Ishikawa (cell line): ENCODE measurements at regions not wholly inside any gene's neighbourhood (a gene's known extent, or its start where the extent isn't known, plus 50 kb on each side); places are given as distances from the start of the nearest gene placed in this dataset.

Experiments
- RAD21 ChIP-seq: IDR thresholded peaks from 2 replicates; pipeline ENCODE4 v1.6.1; 2012; ENCODE audit warnings: low read depth
- YY1 ChIP-seq: IDR thresholded peaks from 2 replicates; pipeline ENCODE4 v1.6.1; 2012; ENCODE audit warnings: low read depth

- no peak for TF ChIP-seq YY1
- TF ChIP-seq RAD21, result no peak
Measured at GRCh38 chr18:78085241-78086185, 835.9 kb downstream of the GALR1 start.
